OCI-LY1 (cell line): ENCODE measurements at regions not wholly inside any gene's neighbourhood (a gene's known extent, or its start where the extent isn't known, plus 50 kb on each side); places are given as distances from the start of the nearest gene placed in this dataset.

Experiments
- H2AFZ ChIP-seq: fragments of 200-600 bp; sonication (generic), shearing (Covaris generic); 2 replicates; pipeline ENCODE4 v1.6.0; 2014; ENCODE audit warnings: antibody characterized with exemption, mild to moderate bottlenecking, low read length
- H3F3A ChIP-seq: fragments of 200-600 bp; sonication (generic), shearing (Covaris generic); 2 replicates; pipeline ENCODE4 v1.6.0; 2014; ENCODE audit warnings: mild to moderate bottlenecking, antibody characterized with exemption, low read length, moderate library complexity; ENCODE audit not compliant: insufficient read depth
- H3K27ac ChIP-seq: fragments of 200-600 bp; sonication (generic); 2 replicates; pipeline ENCODE4 v1.5.1; 2014; ENCODE audit warnings: low read length, mixed run types, mild to moderate bottlenecking, low read depth; ENCODE audit not compliant: poor library complexity, severe bottlenecking
- H3K27me3 ChIP-seq: fragments of 200-600 bp; sonication (generic); 2 replicates; pipeline ENCODE4 v1.6.0; 2014; ENCODE audit warnings: antibody characterized with exemption, mild to moderate bottlenecking, low read length, moderate library complexity; ENCODE audit not compliant: insufficient read depth
- H3K36me3 ChIP-seq: fragments of 200-600 bp; sonication (generic); 2 replicates; pipeline ENCODE4 v1.6.1; 2014; ENCODE audit warnings: mild to moderate bottlenecking, antibody characterized with exemption, low read length, moderate library complexity, mixed read lengths; ENCODE audit not compliant: insufficient read depth
- H3K4me1 ChIP-seq: fragments of 200-600 bp; sonication (generic); 2 replicates; pipeline ENCODE4 v1.5.1; 2014; ENCODE audit warnings: mild to moderate bottlenecking, low read length, moderate library complexity; ENCODE audit not compliant: insufficient read depth, severe bottlenecking
- H3K4me2 ChIP-seq: fragments of 200-600 bp; sonication (generic), shearing (Covaris generic); 2 replicates; pipeline ENCODE4 v1.6.1; 2014; ENCODE audit warnings: low read length
- H3K4me3 ChIP-seq: fragments of 200-600 bp; sonication (generic); 2 replicates; pipeline ENCODE4 v1.5.1; 2014; ENCODE audit warnings: low read length, low read depth, mild to moderate bottlenecking, mixed read lengths; ENCODE audit not compliant: poor library complexity, severe bottlenecking
- H3K79me2 ChIP-seq: fragments of 200-600 bp; shearing (Covaris generic); 2 replicates; pipeline ENCODE4 v1.6.1; 2016; ENCODE audit warnings: mixed run types, low read length, mixed read lengths; ENCODE audit not compliant: insufficient read depth
- H3K9ac ChIP-seq: fragments of 200-600 bp; sonication (generic), shearing (Covaris generic); 2 replicates; pipeline ENCODE4 v1.6.1; 2014; ENCODE audit warnings: mild to moderate bottlenecking, low read length, mixed read lengths
- H3K9me2 ChIP-seq: fragments of 200-600 bp; sonication (generic), shearing (Covaris generic); 2 replicates; pipeline ENCODE4 v1.6.1; 2014; ENCODE audit warnings: low read depth, mild to moderate bottlenecking, low read length, mixed read lengths
- H3K9me3 ChIP-seq: fragments of 200-600 bp; shearing (Covaris generic); 2 replicates; pipeline ENCODE4 v1.6.1; 2014; ENCODE audit warnings: low read length, mixed read lengths
- H4K20me1 ChIP-seq: fragments of 200-600 bp; sonication (generic), shearing (Covaris generic); 2 replicates; pipeline ENCODE4 v1.6.0; 2016; ENCODE audit warnings: mild to moderate bottlenecking, low read length; ENCODE audit not compliant: insufficient read depth
- EZH2 ChIP-seq: fragments of 200-600 bp; sonication (generic), shearing (Covaris generic); IDR thresholded peaks from 2 replicates; pipeline ENCODE4 v1.8.0; 2017; ENCODE audit warnings: borderline replicate concordance, mixed run types, mild to moderate bottlenecking, antibody characterized with exemption, low read length, moderate library complexity, mixed read lengths
- TF ChIP-seq, protein P1 (sequence below): fragments of 200-600 bp; sonication (generic), shearing (Covaris generic); IDR thresholded peaks from 2 replicates; pipeline ENCODE4 v1.5.1; 2017; ENCODE audit warnings: mild to moderate bottlenecking, antibody characterized with exemption, low read length, moderate library complexity, mixed read lengths

DNA sequence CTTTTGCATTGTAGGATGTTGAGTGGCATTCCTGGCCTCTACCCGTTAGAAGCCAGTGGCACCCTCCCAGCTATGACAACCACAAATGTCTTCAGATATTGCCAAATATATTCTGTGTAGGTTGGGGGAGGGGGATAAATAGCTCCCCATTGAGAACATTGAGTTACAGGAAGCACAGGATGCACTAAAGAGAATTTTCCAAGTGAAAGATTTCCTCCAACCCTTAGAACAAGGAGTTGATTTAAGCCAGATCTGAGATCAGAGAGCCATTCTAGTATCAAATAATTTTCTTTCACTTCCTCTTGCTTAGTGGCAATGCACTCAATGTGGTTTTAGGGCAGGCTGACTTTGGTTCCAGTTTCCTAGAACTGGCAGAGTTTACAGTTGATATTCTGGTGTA lies 436.6 kb downstream of the C4orf33 start:
- no peaks in the 10 kb centered on the region for H3K79me2 ChIP-seq
- H4K20me1 ChIP-seq = no peaks in the 10 kb centered on the region
- H3K36me3 ChIP-seq = no peaks in the 10 kb centered on the region
- no peak overlapping the region for H3K9ac ChIP-seq
- no peaks in the 10 kb centered on the region for H3K9me3 ChIP-seq
- H3K4me2 ChIP-seq = no peak overlapping the region
- H3F3A ChIP-seq = no peaks in the 10 kb centered on the region
- no peak overlapping the region for H3K4me3 ChIP-seq
- TF ChIP-seq EZH2 = no peak
- TF ChIP-seq, protein P1, sequence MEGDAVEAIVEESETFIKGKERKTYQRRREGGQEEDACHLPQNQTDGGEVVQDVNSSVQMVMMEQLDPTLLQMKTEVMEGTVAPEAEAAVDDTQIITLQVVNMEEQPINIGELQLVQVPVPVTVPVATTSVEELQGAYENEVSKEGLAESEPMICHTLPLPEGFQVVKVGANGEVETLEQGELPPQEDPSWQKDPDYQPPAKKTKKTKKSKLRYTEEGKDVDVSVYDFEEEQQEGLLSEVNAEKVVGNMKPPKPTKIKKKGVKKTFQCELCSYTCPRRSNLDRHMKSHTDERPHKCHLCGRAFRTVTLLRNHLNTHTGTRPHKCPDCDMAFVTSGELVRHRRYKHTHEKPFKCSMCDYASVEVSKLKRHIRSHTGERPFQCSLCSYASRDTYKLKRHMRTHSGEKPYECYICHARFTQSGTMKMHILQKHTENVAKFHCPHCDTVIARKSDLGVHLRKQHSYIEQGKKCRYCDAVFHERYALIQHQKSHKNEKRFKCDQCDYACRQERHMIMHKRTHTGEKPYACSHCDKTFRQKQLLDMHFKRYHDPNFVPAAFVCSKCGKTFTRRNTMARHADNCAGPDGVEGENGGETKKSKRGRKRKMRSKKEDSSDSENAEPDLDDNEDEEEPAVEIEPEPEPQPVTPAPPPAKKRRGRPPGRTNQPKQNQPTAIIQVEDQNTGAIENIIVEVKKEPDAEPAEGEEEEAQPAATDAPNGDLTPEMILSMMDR = no peak
- no peak overlapping the region for H3K27ac ChIP-seq
- H2AFZ ChIP-seq = no peak overlapping the region
- no peaks in the 10 kb centered on the region for H3K27me3 ChIP-seq
- no peaks in the 10 kb centered on the region for H3K9me2 ChIP-seq
- no peaks in the 10 kb centered on the region for H3K4me1 ChIP-seq

DNA sequence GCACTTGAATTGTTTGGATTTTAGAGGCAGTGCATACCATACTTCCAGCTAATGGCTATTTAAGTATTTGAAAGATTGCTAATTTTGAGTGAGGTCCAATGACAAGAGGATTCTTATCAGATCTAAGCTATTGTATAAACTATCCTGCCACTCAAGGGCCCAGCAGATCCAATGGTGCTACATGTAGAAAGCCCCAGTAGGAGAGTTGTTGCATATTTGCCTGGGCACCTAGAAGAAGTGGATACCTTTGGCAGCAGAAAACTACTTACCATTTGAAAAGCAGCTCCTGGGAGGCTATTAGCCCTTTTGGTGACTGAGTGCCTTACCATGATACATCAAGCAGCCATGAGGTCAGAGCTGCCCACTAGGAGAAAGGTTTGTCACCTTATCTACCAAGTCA lies 447.3 kb downstream of the C4orf33 start:
- Histone ChIP-seq H2AFZ (no peak overlapping the region), H3K36me3 (no peaks in the 10 kb centered on the region), H3K79me2 (no peaks in the 10 kb centered on the region), H3K9me3 (no peaks in the 10 kb centered on the region), H4K20me1 (no peaks in the 10 kb centered on the region), H3K9me2 (no peaks in the 10 kb centered on the region), H3K27me3 (no peaks in the 10 kb centered on the region), H3K4me1 (no peaks in the 10 kb centered on the region), H3F3A (no peaks in the 10 kb centered on the region), H3K4me2 (no peak overlapping the region), H3K27ac (no peak overlapping the region), H3K9ac (no peak overlapping the region), H3K4me3 (no peak overlapping the region)
- TF ChIP-seq, protein P1 = no peak
- TF ChIP-seq EZH2 = no peak

DNA sequence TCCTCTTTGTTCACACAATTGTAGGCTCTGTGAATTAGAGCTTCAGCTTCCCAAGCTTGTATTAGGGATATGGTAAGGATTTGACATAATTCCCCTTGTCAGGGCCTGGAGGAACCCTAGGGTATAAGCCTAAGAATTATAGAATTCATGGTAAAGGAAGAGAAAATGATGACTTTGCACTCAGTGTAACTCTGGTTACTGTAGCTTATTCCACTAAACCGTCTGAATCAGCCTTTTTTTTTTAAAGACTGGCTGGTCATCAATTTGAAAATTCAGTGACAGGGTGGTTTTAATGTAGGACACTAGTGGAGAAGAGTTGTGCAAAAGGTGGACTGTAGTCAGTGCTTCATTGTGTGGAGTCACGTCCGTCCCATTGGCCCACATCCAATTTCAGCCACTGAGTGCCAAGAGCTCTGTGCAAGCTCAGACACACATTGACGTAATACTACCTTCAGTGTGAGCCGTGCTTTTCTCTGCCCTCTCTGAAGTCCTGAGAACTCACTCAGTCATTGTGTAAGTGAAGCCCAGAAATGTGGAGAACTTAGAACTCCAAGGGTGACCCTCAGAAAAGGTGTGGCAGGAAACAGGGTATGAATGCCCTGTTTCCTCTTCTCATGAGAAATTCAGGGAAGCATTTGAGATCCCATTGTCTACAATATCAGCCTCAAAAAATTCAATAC lies 449.8 kb downstream of the C4orf33 start:
- H3K4me3 ChIP-seq = no peak overlapping the region
- H3K4me1 ChIP-seq = no peaks in the 10 kb centered on the region
- H3K4me2 ChIP-seq = no peak overlapping the region
- H3F3A ChIP-seq = no peaks in the 10 kb centered on the region
- no peaks in the 10 kb centered on the region for H3K79me2 ChIP-seq
- H3K9me2 ChIP-seq = no peaks in the 10 kb centered on the region
- no peaks in the 10 kb centered on the region for H4K20me1 ChIP-seq
- no peak overlapping the region for H2AFZ ChIP-seq
- H3K27me3 ChIP-seq = no peaks in the 10 kb centered on the region
- TF ChIP-seq, protein P1 = no peak
- TF ChIP-seq EZH2 = no peak
- H3K27ac ChIP-seq = no peak overlapping the region
- no peaks in the 10 kb centered on the region for H3K36me3 ChIP-seq
- no peak overlapping the region for H3K9ac ChIP-seq
- H3K9me3 ChIP-seq = no peaks in the 10 kb centered on the region
